HepG2 (cell line): ENCODE measurements at regions not wholly inside any gene's neighbourhood (a gene's known extent, or its start where the extent isn't known, plus 50 kb on each side); places are given as distances from the start of the nearest gene placed in this dataset.

Experiments
- ATAC-seq: fragments of 200-7000 bp; cut with Tn5 transposase; 3 replicates; pipeline ENCODE4 v1.9.1; 2020; ENCODE audit warnings: mild to moderate bottlenecking, moderate library complexity
- BruUV-seq: library from RNA; stranded (reverse); fragments of 400-500 nt; replicated peaks from 2 replicates; lab custom pipeline; 2021; lab: Mats Ljungman, UMichigan
- CTCF ChIA-PET: fragments of 300-600 bp; formaldehyde crosslinking; extraction: SDS; loops from one replicate; lab custom pipeline; 2021; ENCODE audit warnings: low total read pairs, inconsistent platforms, low intra/inter-chr PET ratio; lab: Yijun Ruan, JAX
- POLR2A ChIA-PET: fragments of 350-600 bp; sonication (Branson Sonifier 250); formaldehyde crosslinking; loops from one replicate; lab custom pipeline; 2020; ENCODE audit warnings: antibody characterized with exemption, inconsistent platforms; lab: Yijun Ruan, JAX
- DNase-seq: peaks from one replicate; pipeline ENCODE4 v3.0.0-alpha.2; 2015; ENCODE audit warnings: low spot score
- FAIRE-seq: peaks from 3 replicates; lab custom pipeline; 2011; peaks lifted over from hg19 to GRCh38; lab: Jason Lieb, UNC
- H2AFZ ChIP-seq: one replicate; pipeline ENCODE4 v1.6.1; 2011; ENCODE audit warnings: low read length, inconsistent platforms
- H3K27ac ChIP-seq: fragments of 300-600 bp; 3 replicates; pipeline ENCODE4 v1.8.0; 2011; ENCODE audit warnings: mixed run types, mild to moderate bottlenecking, mixed read lengths, low read length, inconsistent platforms; ENCODE audit not compliant: insufficient read depth; ENCODE audit errors: extremely low read length
- H3K27me3 ChIP-seq, 2 experiments: fragments of 200-600 bp in 1 of 2; 2 replicates in 1 of 2; 3 replicates in 1 of 2; pipeline versions ENCODE4 v1.6.0 to v1.8.0; 2011; ENCODE audit warnings: low read length in 2 of 2, mild to moderate bottlenecking in 2 of 2, moderate library complexity in 2 of 2, inconsistent platforms in 1 of 2; ENCODE audit not compliant: insufficient read depth in 2 of 2, control insufficient read depth in 1 of 2
- H3K36me3 ChIP-seq, 2 experiments: fragments of 200-600 bp in 1 of 2; replicated peaks in 1 of 2; 2 replicates in 1 of 2; 3 replicates in 1 of 2; pipeline versions ENCODE4 v1.5.1 to v1.8.0; 2011; ENCODE audit warnings: low read length in 2 of 2, inconsistent platforms in 1 of 2; ENCODE audit not compliant: insufficient read depth in 2 of 2, control insufficient read depth in 1 of 2
- H3K4me1 ChIP-seq: 2 replicates; pipeline ENCODE4 v1.5.1; 2012; ENCODE audit warnings: low read length, inconsistent platforms; ENCODE audit not compliant: insufficient read depth
- H3K4me2 ChIP-seq: 2 replicates; pipeline ENCODE4 v1.6.0; 2011; ENCODE audit warnings: low read depth, low read length, inconsistent platforms
- H3K4me3 ChIP-seq, 3 experiments: fragments of 200-600 bp in 1 of 3; sonication (generic), shearing (Covaris generic) in 1 of 3; replicated peaks in 1 of 3; 2 replicates each; pipeline ENCODE4 v1.5.1; 2011 to 2016; ENCODE audit warnings: low read length in 3 of 3, inconsistent platforms in 2 of 3, low read depth in 2 of 3, mild to moderate bottlenecking in 2 of 3, control low read depth in 1 of 3, mixed read lengths in 1 of 3; ENCODE audit not compliant: insufficient read depth in 1 of 3
- H3K79me2 ChIP-seq: one replicate; pipeline ENCODE4 v1.6.1; 2011; ENCODE audit warnings: low read length, inconsistent platforms; ENCODE audit not compliant: insufficient read depth
- H3K9ac ChIP-seq: 2 replicates; pipeline ENCODE4 v1.6.0; 2011; ENCODE audit warnings: mild to moderate bottlenecking, low read depth, low read length, inconsistent platforms; ENCODE audit not compliant: insufficient read depth
- H3K9me3 ChIP-seq: 2 replicates; pipeline ENCODE4 v1.5.1; 2012; ENCODE audit warnings: mild to moderate bottlenecking, low read length
- H4K20me1 ChIP-seq: 2 replicates; pipeline ENCODE4 v1.6.0; 2011; ENCODE audit warnings: inconsistent platforms, mild to moderate bottlenecking, low read length, moderate library complexity; ENCODE audit not compliant: insufficient read depth
- CHD2 ChIP-seq: IDR thresholded peaks from 2 replicates; pipeline ENCODE4 v1.6.1; 2011; ENCODE audit warnings: low read depth, low read length, improper control_type of control experiment
- JUNB ChIP-seq: sonication (generic); formaldehyde crosslinking; IDR thresholded peaks from 2 replicates; pipeline ENCODE4 v1.8.0; 2022; ENCODE audit warnings: missing genetic modification reagents, mild to moderate bottlenecking, borderline replicate concordance
- KDM1A ChIP-seq: IDR thresholded peaks from 2 replicates; pipeline ENCODE4 v1.6.1; 2016; ENCODE audit warnings: missing compliant biosample characterization
- MIER2 ChIP-seq: IDR thresholded peaks from 2 replicates; pipeline ENCODE4 v1.6.1; 2016; ENCODE audit warnings: missing biosample characterization, missing genetic modification reagents
- NR2F2 ChIP-seq: IDR thresholded peaks from 2 replicates; pipeline ENCODE4 v1.6.1; 2012; ENCODE audit warnings: low read depth, inconsistent platforms, borderline replicate concordance
- PBX3 ChIP-seq: sonication (generic); formaldehyde crosslinking; IDR thresholded peaks from 2 replicates; pipeline ENCODE4 v1.8.1; 2023; ENCODE audit warnings: missing genetic modification reagents, inconsistent platforms, borderline replicate concordance
- STAG1 ChIP-seq: sonication (generic); formaldehyde crosslinking; IDR thresholded peaks from 2 replicates; pipeline ENCODE4 v1.4.0; 2020; ENCODE audit warnings: missing genetic modification reagents
- THYN1 ChIP-seq: sonication (generic); formaldehyde crosslinking; IDR thresholded peaks from 2 replicates; pipeline ENCODE4 v1.8.1; 2023; ENCODE audit warnings: low read depth, mild to moderate bottlenecking, moderate library complexity, missing genetic modification reagents, borderline replicate concordance
- ZBTB10 ChIP-seq: sonication (generic); formaldehyde crosslinking; IDR thresholded peaks from 2 replicates; pipeline ENCODE4 v1.4.0; 2020; ENCODE audit warnings: missing genetic modification reagents, borderline replicate concordance
- ZNF207 ChIP-seq: fragments of 450-650 bp; IDR thresholded peaks from 2 replicates; pipeline ENCODE4 v1.6.1; 2016; ENCODE audit warnings: antibody characterized with exemption, borderline replicate concordance
- in situ Hi-C: cut with HindIII; loops from 2 replicates; pipeline ENCODE4 v1.10.0; 2017; ENCODE audit warnings: low pct_unique_long_range_greater_than_20kb; ENCODE audit not compliant: extremely low pct_ligation_motif_present
- intact Hi-C: fragments of 100-400 bp; cut with micrococcal nuclease; formaldehyde crosslinking; loops from one replicate; pipeline ENCODE4 v1.10.0; 2022; ENCODE audit not compliant: unreplicated experiment
- small RNA-seq, 3 experiments: library from RNA; depleted of rRNA; stranded (forward); fragments of <200 nt; gene quantifications; one replicate each; pipeline ENCODE3, GENCODE V24; 2012; ENCODE audit warnings: low read depth in 2 of 3, low replicate concordance in 1 of 3; ENCODE audit not compliant: insufficient read length in 3 of 3, insufficient read depth in 2 of 3

DNA sequence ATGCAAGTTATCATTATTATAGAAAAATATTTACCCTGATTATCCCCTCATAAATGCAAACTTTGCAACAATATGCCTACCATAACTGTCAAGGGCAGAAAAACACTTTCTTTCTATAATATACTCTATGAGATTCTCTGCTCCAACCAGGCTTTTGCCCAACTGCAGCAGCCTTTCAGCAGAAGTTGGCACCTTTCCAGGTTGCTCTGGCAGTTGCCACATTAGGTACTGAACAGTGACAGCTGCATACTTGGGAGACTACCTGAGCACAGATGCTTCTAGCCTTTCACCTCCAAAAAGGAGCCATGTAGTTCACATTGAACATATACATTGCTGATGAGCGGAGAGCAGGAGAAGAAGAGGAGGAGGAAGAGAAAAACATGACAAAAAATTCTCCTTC, 69.5 kb upstream of the BRWD3 start (continued):
- TF ChIP-seq ZBTB10 (CRISPR knock-in tag) (no peak), CHD2 (no peak), KDM1A (CRISPR knock-in tag) (no peak), NR2F2 (no peak), MIER2 (no peak)
- TF ChIP-seq, all 625 proteins: peak for 0

DNA sequence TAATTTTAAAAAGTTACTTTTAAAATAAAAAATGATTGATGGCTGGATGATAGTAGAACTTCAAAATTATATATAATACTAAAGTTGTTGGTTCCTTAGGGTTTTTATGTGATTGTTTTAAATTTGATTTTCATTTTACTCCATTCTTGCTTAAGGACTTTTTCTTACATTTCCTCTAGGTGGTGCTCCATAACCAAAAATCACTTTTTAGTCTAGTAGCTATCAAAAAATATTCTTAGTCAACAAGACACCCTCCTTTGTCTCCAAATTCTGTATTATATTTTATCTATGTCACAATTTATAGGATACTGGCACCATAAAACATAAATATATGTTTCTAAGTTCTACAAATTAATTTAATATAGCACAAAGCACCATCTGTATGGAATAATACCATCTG, 67.2 kb upstream of the BRWD3 start:
- Histone ChIP-seq H3K79me2 (no peaks in the 10 kb centered on the region), H4K20me1 (no peaks in the 10 kb centered on the region), H3K9me3 (no peaks in the 10 kb centered on the region), H3K27me3 (no peaks in the 10 kb centered on the region), H3K4me3 (no peak overlapping the region), H2AFZ (no peak overlapping the region), H3K27ac (no peak overlapping the region), H3K36me3 (no peaks in the 10 kb centered on the region), H3K4me1 (no peaks in the 10 kb centered on the region), H3K9ac (no peak overlapping the region), H3K4me2 (no peak overlapping the region)
- TF ChIP-seq JUNB (CRISPR knock-in tag) = no peak
- TF ChIP-seq THYN1 = no peak
- peak; percentile 46 for TF ChIP-seq STAG1
- TF ChIP-seq ZNF207 = no peak
- TF ChIP-seq PBX3 (CRISPR knock-in tag) = no peak
- FAIRE-seq (peak; percentile 36), ATAC-seq (no peak), DNase-seq (peak; percentile 7)
- ChIA-PET POLR2A (no interaction called here), CTCF (no interaction called here)
- BruUV-seq = no TSS peak
- intact Hi-C loops = loop anchor here (5.0 kb wide), 2 partner anchors 320 to 500 kb away; no protein-coding TSS in a partner anchor
- in situ Hi-C loops = no loop called here

Small RNA genes lying in the stretch of these regions (small RNA-seq; reads per million reads assigned to genes)
- gene RNU6-493P = 0 reads per million in 3 experiments
